CD4-positive, alpha-beta T cell treated with Interleukin-10 for 1 hour (primary cell): ENCODE measurements at regions not wholly inside any gene's neighbourhood (a gene's known extent, or its start where the extent isn't known, plus 50 kb on each side); places are given as distances from the start of the nearest gene placed in this dataset.

Experiments
- DNase-seq: peaks from one replicate; pipeline ENCODE4 v3.0.0-alpha.2; 2020

GRCh38 chr1:11414926-11415538 lies 63.9 kb upstream of the DISP3 start:
- DNase-seq = no peak

DNA sequence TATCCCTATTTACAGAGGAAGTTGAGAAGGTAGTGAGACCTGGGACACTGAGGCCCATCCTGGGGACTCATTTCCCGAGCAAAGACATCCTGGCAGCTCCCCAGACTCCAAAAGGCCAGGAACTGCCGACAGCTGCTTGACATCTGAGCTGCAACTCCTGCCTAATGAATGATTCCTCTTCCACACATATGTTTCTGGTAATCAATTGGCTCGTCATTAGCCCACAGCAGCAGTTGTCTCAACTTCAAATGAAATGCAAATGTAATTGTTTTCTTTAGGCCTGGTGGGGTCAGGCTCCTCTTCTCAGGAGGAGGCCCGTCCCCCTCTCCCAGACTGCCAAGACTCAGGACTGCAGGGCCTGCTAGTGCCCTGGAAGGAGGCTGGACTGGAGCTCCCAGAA lies 61.8 kb upstream of the DISP3 start:
- DNase-seq = no peak

DNA sequence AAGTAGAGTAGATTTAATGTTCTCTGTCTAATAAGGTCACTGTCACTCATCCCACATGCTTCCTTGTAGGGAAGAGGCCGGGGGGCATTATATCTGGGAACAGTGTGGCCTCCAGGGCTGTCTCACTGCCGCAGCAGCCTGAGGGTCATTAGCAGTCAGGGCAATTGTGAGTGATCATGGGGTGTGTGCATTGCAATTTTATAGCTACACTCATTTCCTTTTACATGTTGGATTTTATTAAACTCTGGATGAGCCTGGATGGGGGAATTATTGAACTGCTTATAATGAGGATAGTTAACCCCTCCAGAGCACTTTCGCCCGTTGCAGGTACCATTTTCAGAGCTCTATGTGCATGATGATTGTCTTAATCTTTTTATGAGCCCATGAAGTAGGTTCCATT lies 60.9 kb upstream of the DISP3 start:
- no peak for DNase-seq

GRCh38 chr1:11421443-11421842 lies 57.5 kb upstream of the DISP3 start:
- DNase-seq = no peak

DNA sequence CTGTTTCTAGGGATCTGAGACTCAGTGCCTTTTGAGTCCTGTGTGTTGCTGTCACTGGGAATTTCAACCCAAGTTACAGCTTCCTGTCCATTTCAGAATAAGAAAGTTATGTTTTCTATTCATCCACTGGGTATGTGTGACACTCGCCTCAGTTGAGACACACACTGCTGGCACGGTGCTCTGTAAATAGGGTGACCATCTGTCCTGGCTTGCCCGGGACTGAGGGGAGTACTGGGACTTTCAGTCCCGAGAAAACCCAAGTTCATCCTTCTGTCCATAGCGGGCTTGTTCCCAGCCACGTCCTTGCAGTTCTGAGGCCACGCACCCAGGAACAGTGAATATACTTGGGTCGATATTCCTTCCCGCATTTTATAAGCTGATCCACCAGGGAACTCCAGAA lies 56.3 kb upstream of the DISP3 start:
- DNase-seq = no peak

DNA sequence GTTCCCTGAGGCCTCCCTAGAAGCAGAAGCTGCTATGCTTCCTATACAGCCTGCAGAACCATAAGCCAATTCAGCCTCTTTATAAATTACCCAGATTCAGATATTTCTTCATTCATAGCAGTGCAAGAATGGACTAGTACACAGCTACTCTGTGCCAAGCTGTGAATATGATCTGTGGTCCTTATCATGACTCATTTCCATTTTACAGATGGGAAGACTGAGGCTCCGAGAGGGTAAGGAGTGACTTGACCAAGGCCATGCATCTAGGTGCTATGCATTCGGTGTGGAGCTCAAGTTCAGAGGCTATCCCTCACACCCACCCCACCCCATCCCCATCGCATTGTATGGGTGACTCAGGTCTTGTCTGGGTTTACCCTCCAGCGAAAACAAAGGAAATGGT lies 52.3 kb upstream of the DISP3 start:
- no peak for DNase-seq

- no peak for DNase-seq
Observed at GRCh38 chr1:11428789-11429188, 50.2 kb upstream of the DISP3 start.
